HAP-1 (cell line): ENCODE measurements at regions not wholly inside any gene's neighbourhood (a gene's known extent, or its start where the extent isn't known, plus 50 kb on each side); places are given as distances from the start of the nearest gene placed in this dataset.

Experiments used
- DNase-seq, 2 experiments: peaks; one replicate each; pipeline ENCODE4 v3.0.0-alpha.2; 2016 to 2020; ENCODE audit warnings: low spot score in 2 of 2
- H3K27me3 ChIP-seq: fragments of 250-450 bp; sonication (Bioruptor Pico); 2 replicates; pipeline ENCODE4 v1.5.1; 2020; ENCODE audit warnings: low read depth, mild to moderate bottlenecking, moderate library complexity
- H3K36me3 ChIP-seq: fragments of 250-450 bp; sonication (Bioruptor Pico); replicated peaks from 2 replicates; pipeline ENCODE4 v1.5.1; 2020; ENCODE audit warnings: mild to moderate bottlenecking
- H3K4me1 ChIP-seq: fragments of 250-450 bp; sonication (Bioruptor Pico); 2 replicates; pipeline ENCODE4 v1.5.1; 2020; ENCODE audit warnings: mild to moderate bottlenecking
- H3K4me3 ChIP-seq: fragments of 250-450 bp; sonication (Bioruptor Pico); 2 replicates; pipeline ENCODE4 v1.5.1; 2020; ENCODE audit warnings: mild to moderate bottlenecking, moderate library complexity
- H3K9me3 ChIP-seq: fragments of 250-450 bp; sonication (Bioruptor Pico); 2 replicates; pipeline ENCODE4 v1.5.1; 2020; ENCODE audit warnings: mild to moderate bottlenecking, moderate library complexity
- in situ Hi-C: fragments of 300-500 bp; cut with MboI; formaldehyde crosslinking; loops from 3 replicates; pipeline ENCODE4 v1.14.3; 2020; ENCODE audit warnings: low sequenced_read_pairs, inconsistent platforms, mixed read lengths

GRCh38 chr4:159455675-159456237, 352.9 kb downstream of the RAPGEF2 start:
- in situ Hi-C loops = no loop called here
- no peak overlapping the region for H3K4me3 ChIP-seq

DNA sequence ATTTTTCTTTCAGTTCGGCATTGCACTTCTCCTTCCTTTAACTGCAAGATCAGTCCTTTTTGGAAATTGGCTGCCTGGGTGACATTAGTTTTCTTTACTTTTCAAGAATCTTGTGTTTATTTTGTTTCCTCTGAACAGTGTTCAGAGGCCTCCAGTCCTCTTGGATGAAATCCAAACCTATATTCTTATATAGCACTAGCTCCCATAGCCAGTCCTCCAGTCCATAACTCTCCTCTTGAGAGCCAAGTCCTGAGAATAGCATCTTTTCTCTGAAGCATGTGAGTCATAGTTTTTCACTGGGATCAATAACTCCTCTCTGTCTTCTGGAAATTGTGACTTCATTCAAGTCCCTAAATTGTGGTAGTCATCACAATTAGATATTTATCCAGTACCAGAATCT, 357.5 kb downstream of the RAPGEF2 start:
- DNase-seq = no peak
- Histone ChIP-seq H3K9me3 (no peaks in the 10 kb centered on the region), H3K27me3 (peaks cover 2% of the 10 kb centered on the region; the same call in 1 of the 2 replicates), H3K4me3 (no peak overlapping the region), H3K4me1 (no peaks in the 10 kb centered on the region), H3K36me3 (no peaks in the 10 kb centered on the region)
- in situ Hi-C loops = no loop called here

More at GRCh38 chr4:159455675-159456237, 352.9 kb downstream of the RAPGEF2 start:
- no peaks in the 10 kb centered on the region for H3K36me3 ChIP-seq
- H3K9me3 ChIP-seq = no peaks in the 10 kb centered on the region
- H3K4me1 ChIP-seq = no peaks in the 10 kb centered on the region
- peaks cover 2% of the 10 kb centered on the region; the same call in 1 of the 2 replicates for H3K27me3 ChIP-seq
- peak; percentile 53 to 63 for DNase-seq

DNA sequence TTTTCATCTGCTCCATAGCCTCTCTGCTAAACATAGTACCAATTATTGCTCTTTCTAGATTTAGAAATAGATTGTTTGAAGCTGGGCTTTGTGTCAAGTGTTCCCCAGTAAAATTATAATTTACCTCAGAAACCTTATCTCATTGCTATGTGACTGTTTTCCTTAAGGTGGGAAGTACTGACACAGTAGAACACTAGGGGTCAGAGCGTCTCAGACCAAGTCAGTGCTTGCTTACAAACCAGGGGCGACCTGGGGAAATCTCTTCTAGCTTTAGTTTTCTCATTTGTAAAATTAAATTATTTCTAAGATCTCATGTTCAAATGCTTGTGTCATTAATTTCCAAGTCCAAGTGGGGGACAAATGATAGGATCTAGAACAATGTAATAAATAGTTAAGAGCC, 360.4 kb downstream of the RAPGEF2 start:
- no peaks in the 10 kb centered on the region for H3K4me1 ChIP-seq
- no peak overlapping the region for H3K4me3 ChIP-seq
- no peaks in the 10 kb centered on the region for H3K9me3 ChIP-seq
- no peaks in the 10 kb centered on the region for H3K36me3 ChIP-seq
- peaks cover 2% of the 10 kb centered on the region; the same call in 1 of the 2 replicates for H3K27me3 ChIP-seq
- DNase-seq = no peak
- in situ Hi-C loops = no loop called here

DNA sequence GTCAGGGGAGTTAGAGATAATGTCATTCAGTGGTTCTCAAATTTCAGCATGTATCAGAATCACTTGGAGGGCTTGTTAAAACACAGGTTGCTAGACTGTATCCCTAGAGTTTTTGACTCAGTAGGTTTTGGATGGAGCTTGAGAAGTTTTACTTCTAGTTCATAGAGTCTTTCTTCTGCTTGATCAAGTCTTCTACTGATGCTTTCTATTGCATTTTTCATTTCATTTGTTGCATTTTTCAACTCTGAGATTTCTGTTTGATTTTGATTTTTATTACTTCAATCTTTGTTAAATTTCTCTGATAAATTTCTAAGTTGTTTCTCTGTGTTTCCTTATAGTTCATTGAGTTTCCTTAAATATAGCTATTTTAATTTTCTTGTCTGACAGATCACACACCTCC, 361.4 kb downstream of the RAPGEF2 start:
- in situ Hi-C loops = no loop called here
- H3K36me3 ChIP-seq = no peaks in the 10 kb centered on the region
- H3K27me3 ChIP-seq = peaks cover 2% of the 10 kb centered on the region; the same call in 1 of the 2 replicates
- H3K4me1 ChIP-seq = no peaks in the 10 kb centered on the region
- H3K4me3 ChIP-seq = no peak overlapping the region
- H3K9me3 ChIP-seq = no peaks in the 10 kb centered on the region
- DNase-seq = no peak

GRCh38 chr4:159476886-159477285, 374.0 kb downstream of the RAPGEF2 start:
- Histone ChIP-seq H3K9me3 (no peaks in the 10 kb centered on the region; the same call in 1 of the 2 replicates), H3K4me3 (no peak overlapping the region), H3K27me3 (no peaks in the 10 kb centered on the region), H3K4me1 (no peaks in the 10 kb centered on the region), H3K36me3 (no peaks in the 10 kb centered on the region)
- in situ Hi-C loops = no loop called here
- no peak for DNase-seq

DNA sequence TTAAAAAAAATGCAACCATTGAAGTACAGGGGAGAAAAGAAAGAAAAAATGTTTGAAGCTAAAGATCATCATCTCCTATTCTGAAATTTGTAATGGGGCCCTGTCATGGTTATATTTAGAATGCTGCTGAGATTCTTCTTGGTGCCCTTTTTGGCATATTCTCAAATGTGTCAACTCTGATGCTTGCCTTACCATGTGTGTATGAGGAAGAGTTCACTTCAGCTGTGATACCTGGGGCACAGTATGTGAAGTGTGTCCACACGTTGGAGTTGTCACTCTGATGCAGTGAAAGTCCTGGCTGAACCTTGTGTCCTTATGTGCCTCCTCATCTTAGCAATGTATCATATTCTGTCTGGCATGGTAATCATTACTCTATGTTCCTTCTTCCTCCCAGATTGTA, 377.9 kb downstream of the RAPGEF2 start:
- Histone ChIP-seq H3K9me3 (no peaks in the 10 kb centered on the region; the same call in 1 of the 2 replicates), H3K4me1 (peaks cover 5% of the 10 kb centered on the region), H3K4me3 (no peak overlapping the region), H3K36me3 (no peaks in the 10 kb centered on the region), H3K27me3 (no peaks in the 10 kb centered on the region; the same call in 1 of the 2 replicates)
- in situ Hi-C loops = no loop called here
- no peak for DNase-seq

DNA sequence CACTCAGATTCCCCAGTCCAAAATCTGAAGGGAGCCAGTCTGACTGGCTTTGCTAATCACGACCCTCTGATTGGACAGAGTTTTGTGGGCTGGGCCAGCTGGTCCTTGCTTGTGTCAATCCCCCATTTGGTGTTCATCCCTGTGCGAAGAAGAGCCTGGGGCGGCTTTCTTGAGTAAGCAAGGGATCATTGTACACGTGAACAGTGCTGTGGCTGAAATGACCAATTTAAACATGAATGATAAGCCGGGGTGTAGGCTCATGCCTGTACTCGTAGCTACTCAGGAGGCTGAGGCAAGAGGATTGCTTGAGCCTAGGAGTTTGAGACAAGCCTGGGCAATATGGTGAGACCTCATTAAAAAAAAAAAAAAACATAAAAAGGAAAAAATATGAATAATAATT, 379.1 kb downstream of the RAPGEF2 start:
- H3K9me3 ChIP-seq = no peaks in the 10 kb centered on the region; the same call in 1 of the 2 replicates
- peaks cover 5% of the 10 kb centered on the region for H3K4me1 ChIP-seq
- no peaks in the 10 kb centered on the region for H3K36me3 ChIP-seq
- no peaks in the 10 kb centered on the region; the same call in 1 of the 2 replicates for H3K27me3 ChIP-seq
- no peak for DNase-seq
- in situ Hi-C loops = no loop called here
- H3K4me3 ChIP-seq = no peak overlapping the region

DNA sequence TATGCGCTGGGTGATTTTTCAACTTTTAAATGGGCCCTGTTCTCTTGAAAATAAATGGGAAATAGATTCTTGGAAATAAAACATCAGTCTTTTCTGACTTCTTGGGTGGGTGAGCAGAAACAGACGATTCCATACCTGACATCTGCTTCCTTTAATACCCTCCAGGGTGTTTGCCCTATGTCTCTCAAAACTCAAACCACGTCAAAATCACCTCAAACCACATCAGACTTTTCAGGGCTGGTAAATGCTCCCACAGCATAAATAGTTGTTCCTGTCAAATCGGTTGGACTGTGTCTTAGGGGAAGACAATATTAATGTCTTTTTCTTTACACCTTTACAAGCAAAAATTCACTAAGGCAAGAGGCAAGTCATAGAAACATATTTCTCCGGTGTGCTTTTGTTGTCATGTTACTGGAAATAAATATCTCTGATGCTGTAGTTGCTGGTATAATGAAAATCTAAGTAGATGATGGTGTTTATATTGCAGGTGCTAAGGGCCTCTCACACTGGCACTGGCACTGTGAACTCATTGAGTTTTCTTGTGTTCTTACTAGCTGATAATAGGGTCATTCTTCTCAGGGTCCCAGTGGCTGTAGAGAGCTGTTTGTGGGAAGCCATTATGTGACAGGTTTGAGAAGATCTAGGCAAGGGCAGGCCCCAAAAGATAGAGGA, 380.4 kb downstream of the RAPGEF2 start:
- in situ Hi-C loops = no loop called here

DNA sequence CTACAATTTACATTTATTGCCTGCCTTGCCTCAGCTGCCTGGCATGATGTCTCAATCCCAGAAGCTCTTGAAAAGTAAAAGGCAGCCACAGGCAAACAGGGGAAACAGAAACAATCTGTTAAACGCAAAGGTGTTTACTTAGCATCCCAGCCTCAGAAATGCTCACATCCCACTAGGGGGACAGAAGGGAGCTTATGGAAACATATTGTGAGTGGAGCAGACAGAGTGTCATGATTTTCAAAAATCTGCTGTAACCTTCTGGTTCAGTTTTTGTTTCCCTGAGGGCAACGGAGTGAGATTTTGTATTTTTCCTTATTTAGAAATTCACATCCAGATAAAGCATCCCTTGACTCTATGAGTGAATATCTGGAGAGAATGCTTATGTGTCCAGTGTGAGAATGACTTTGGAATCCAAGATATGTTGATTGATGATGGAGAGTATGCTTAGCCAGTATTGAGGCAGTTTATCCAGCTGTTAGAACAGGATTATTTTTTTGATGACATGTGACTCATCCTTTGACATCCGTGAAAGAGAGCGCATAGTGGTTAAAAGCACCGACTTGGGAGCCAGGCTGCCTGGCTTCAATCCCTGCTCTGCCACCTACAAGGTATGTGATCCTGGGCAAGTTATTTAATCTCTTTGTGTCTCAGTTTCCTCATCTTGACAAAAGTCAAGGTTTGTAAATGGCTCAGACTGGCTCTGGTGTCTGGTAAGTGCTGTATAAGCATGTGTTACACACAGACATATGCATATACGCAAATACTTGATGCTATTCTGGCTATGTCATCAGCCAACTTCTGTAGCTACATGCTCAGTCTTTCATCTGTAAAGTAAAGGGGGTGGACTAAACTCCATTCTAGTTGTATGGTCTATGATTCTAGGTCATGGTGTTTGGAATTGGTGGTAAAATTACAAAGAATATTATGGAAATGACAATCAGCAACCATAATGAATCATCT, 381.2 kb downstream of the RAPGEF2 start:
- no peaks in the 10 kb centered on the region for H3K9me3 ChIP-seq
- H3K27me3 ChIP-seq = no peaks in the 10 kb centered on the region; the same call in 1 of the 2 replicates
- no peak overlapping the region for H3K4me3 ChIP-seq
- no peak for DNase-seq
- no peaks in the 10 kb centered on the region for H3K36me3 ChIP-seq
- in situ Hi-C loops = no loop called here
- H3K4me1 ChIP-seq = peaks cover 5% of the 10 kb centered on the region

More for the DNA sequence above, 380.4 kb downstream of the RAPGEF2 start:
- DNase-seq = no peak
- Histone ChIP-seq H3K4me3 (no peak overlapping the region), H3K27me3 (no peaks in the 10 kb centered on the region; the same call in 1 of the 2 replicates), H3K36me3 (no peaks in the 10 kb centered on the region), H3K9me3 (no peaks in the 10 kb centered on the region; the same call in 1 of the 2 replicates), H3K4me1 (peaks cover 5% of the 10 kb centered on the region)

DNA sequence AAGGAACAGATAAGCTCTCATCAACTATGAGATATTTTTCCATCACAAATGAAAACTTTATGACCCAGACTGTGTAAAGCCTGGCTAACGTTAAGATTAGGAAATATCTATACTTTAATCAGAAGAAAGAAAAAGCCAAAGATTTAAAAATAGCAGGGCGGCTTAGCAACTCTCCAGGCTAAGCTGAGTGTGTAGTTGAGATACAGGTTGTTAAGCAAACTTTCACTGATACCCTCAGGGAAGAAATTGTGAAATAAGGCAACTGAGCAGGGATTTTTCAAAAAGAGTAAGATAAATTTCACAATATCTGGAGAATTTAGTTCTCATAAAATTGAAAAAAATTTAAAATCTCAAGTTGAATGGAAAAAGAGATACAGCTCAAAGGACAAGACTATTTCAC, 382.0 kb downstream of the RAPGEF2 start:
- in situ Hi-C loops = no loop called here
- no peak for DNase-seq
- Histone ChIP-seq H3K27me3 (no peaks in the 10 kb centered on the region; the same call in 1 of the 2 replicates), H3K4me3 (no peak overlapping the region), H3K9me3 (no peaks in the 10 kb centered on the region), H3K36me3 (no peaks in the 10 kb centered on the region), H3K4me1 (peaks cover 5% of the 10 kb centered on the region)

GRCh38 chr4:159487284-159487747, 384.4 kb downstream of the RAPGEF2 start:
- H3K36me3 ChIP-seq = no peaks in the 10 kb centered on the region
- peak; percentile 66 to 73 for DNase-seq

DNA sequence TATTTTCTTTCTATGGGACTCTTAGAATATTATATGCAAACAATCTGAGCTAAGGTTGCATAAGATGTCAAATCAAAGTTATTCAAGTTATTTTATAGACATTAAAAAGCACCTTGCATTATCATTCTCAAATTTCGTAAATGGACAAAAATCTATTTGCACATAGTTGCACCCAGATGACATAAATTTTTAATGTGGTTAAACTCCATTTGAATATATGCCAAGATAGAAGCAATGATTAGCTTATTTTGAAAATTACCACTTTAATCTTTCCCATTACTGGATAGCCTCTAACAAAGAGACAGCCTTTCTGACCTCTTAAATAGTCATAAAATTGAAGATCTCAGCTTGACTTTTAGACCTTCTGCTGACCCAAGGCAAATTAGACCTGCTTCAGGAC, 386.8 kb downstream of the RAPGEF2 start:
- peaks cover 5% of the 10 kb centered on the region for H3K4me1 ChIP-seq
- H3K9me3 ChIP-seq = no peaks in the 10 kb centered on the region
- no peak overlapping the region for H3K4me3 ChIP-seq
- no peaks in the 10 kb centered on the region for H3K27me3 ChIP-seq
- no peak for DNase-seq
- no peaks in the 10 kb centered on the region for H3K36me3 ChIP-seq
- in situ Hi-C loops = no loop called here

More at GRCh38 chr4:159487284-159487747, 384.4 kb downstream of the RAPGEF2 start:
- Histone ChIP-seq H3K9me3 (no peaks in the 10 kb centered on the region), H3K4me3 (no peak overlapping the region), H3K4me1 (peaks cover 5% of the 10 kb centered on the region), H3K27me3 (no peaks in the 10 kb centered on the region; the same call in 1 of the 2 replicates)
- in situ Hi-C loops = no loop called here

DNA sequence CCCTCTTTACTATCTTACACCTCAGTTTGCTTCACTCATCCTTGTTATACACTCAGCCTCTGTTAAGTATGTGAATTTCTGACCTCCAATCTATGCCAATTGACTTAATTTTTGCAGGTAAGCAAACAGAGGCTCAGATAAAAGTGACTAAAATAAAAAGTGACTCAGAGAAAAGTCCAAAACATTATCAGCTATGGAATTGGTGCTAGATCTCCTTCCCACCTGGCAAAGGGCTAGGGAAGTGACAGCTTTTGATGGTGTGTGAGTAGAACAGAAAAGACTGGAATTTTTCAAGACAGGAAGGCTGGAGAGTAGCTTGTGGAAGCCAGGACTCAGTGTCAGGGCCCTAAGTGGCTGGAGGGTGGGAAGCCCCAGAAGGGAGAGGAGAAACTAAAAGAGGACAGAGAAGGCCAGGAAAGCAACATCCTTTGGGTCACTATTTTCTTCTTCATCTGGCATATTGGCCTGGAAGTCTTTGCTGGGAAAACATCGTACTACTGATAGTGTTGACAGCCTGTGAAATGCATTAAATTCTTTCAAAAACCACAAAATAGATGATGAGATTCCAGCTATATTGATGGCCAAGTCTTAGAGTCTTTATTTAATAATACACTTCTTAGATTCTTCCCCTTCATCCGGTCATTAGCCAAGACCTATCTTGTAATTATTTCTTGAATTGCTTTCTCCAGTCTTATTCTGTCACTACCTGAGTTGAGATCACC, 392.8 kb downstream of the RAPGEF2 start:
- DNase-seq = no peak
- Histone ChIP-seq H3K27me3 (no peaks in the 10 kb centered on the region), H3K9me3 (no peaks in the 10 kb centered on the region), H3K4me1 (no peaks in the 10 kb centered on the region), H3K4me3 (no peak overlapping the region), H3K36me3 (no peaks in the 10 kb centered on the region)
- in situ Hi-C loops = no loop called here
